ENCODE measurements at regions not wholly inside any gene's neighbourhood (a gene's known extent, or its start where the extent isn't known, plus 50 kb on each side); places are given as distances from the start of the nearest gene placed in this dataset.
"Not testable (repeated sequence)": the region's sequence is repeated elsewhere in the genome, so short reads cannot be mapped to it uniquely, and the experiment has no call there.

DNA sequence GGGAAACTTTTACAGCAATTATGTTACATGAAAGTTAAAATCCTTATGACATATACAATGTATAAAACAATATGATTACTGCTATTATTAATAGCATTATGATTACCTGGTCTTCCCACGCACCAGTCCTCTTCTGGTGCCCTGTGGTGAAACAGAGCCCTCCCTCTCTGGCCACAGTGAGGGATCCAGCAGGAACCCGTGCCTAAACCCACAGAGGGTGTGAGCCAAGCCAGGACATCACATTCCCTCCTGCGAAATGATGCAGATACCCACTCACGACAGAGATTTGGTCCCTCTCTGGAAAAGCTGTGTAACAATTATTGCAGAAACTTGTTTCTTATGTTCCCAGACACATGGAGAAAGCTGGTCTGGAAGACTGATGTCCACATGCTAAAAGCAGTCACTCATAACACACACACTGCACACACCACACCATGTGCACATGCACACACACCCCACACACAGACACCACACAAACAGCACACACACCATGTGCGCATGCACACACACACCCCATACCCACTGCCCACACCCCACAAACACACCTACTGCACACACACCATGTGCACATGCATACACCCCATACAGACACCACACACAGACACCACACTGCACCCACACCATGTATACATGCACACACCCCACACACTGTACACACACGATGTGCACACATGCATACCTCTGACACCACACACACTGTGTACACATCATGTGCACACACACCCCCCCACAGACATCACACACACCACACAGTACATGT, 1462.2 kb downstream of the FOXD4L5 start:
- POLR2A ChIA-PET; intact Hi-C loops (cut with micrococcal nuclease); H3K4me3 Mint-ChIP-seq; H3K27me3 Mint-ChIP-seq; H3K36me3 Mint-ChIP-seq (ENCODE audit: low read depth); ATAC-seq; CTCF ChIA-PET; H3K27ac Mint-ChIP-seq; H3K4me1 Mint-ChIP-seq (ENCODE audit: low read depth); DNase-seq: not testable (repeated sequence)
- peaks cover 15% of the 10 kb centered on the region for H3K9me3 Mint-ChIP-seq

DNA sequence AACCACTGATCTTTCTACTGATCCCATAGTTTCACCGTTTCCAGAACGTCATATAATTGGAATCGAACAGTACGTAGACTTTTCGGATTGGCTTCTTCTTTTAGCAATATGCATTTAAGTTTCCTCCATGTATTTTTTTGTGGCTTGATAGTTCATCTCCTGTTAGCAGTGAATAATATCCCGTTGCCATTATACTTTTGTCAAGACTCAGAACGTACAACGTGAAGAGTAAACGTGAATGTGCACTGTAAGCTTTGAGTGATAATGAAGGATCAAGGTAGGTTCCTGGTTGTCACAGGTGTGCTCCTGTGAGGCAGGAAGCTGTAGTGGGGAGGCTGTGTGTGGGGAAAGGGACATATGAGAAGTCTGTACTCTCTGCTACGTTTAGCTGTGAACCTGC, 1463.7 kb downstream of the FOXD4L5 start:
- POLR2A ChIA-PET; H3K4me3 Mint-ChIP-seq; ATAC-seq; DNase-seq; intact Hi-C loops (cut with micrococcal nuclease); H3K36me3 Mint-ChIP-seq (ENCODE audit: low read depth); H3K27ac Mint-ChIP-seq; CTCF ChIA-PET: not testable (repeated sequence)
- Mint-ChIP-seq H3K27me3 (peaks cover 15% of the 10 kb centered on the region), H3K9me3 (peaks cover 15% of the 10 kb centered on the region), H3K4me1 (ENCODE audit: low read depth) (peaks cover 14% of the 10 kb centered on the region)

DNA sequence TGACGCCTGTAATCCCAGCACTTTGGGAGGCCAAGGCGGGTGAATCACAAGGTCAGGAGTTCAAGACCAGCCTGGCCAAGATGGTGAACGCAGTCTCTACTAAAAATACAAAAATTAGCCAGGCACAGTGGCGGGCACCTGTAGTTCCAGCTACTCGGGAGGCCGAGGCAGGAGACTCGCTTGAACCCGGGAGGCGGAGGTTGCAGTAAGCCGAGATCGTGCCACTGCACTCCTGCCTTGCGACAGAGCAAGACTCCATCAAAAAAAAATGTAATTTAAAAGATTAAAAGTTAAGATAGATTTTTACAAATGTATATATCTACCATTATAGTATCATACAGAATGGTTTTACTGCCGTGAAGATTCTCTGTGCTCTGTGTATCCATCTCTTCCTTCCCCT, 1464.1 kb downstream of the FOXD4L5 start:
- H3K4me3 Mint-ChIP-seq; intact Hi-C loops (cut with micrococcal nuclease); DNase-seq; ATAC-seq; CTCF ChIA-PET; POLR2A ChIA-PET; H3K27ac Mint-ChIP-seq; H3K36me3 Mint-ChIP-seq (ENCODE audit: low read depth): not testable (repeated sequence)
- peaks cover 14% of the 10 kb centered on the region for H3K4me1 Mint-ChIP-seq (ENCODE audit: low read depth)
- H3K9me3 Mint-ChIP-seq: peaks cover 16% of the 10 kb centered on the region
- peaks cover 15% of the 10 kb centered on the region for H3K27me3 Mint-ChIP-seq

DNA sequence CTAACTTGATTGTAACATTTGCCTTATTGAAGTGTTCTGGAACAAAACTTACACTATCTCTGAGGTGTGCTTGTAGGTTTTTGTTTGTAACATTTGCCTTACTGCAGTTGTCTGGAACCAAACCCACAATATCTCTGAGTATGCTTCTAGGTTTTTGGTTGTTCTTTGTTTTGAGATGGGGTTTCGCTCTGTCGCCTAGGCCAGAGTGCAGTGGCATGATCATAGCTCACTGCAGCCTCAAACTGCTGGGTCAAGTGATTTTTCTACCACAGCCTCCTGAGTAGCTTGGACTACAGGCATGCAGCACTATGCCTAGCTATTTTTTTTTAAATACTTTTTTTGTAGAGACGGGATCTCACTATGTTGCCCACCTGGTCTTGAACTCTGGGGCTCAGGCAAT, 1464.6 kb downstream of the FOXD4L5 start:
- Mint-ChIP-seq H3K9me3 (peaks cover 17% of the 10 kb centered on the region), H3K4me1 (ENCODE audit: low read depth) (peaks cover 14% of the 10 kb centered on the region), H3K27me3 (peaks cover 15% of the 10 kb centered on the region)
- CTCF ChIA-PET; H3K27ac Mint-ChIP-seq; H3K4me3 Mint-ChIP-seq; ATAC-seq; intact Hi-C loops (cut with micrococcal nuclease); H3K36me3 Mint-ChIP-seq (ENCODE audit: low read depth); DNase-seq; POLR2A ChIA-PET: not testable (repeated sequence)

DNA sequence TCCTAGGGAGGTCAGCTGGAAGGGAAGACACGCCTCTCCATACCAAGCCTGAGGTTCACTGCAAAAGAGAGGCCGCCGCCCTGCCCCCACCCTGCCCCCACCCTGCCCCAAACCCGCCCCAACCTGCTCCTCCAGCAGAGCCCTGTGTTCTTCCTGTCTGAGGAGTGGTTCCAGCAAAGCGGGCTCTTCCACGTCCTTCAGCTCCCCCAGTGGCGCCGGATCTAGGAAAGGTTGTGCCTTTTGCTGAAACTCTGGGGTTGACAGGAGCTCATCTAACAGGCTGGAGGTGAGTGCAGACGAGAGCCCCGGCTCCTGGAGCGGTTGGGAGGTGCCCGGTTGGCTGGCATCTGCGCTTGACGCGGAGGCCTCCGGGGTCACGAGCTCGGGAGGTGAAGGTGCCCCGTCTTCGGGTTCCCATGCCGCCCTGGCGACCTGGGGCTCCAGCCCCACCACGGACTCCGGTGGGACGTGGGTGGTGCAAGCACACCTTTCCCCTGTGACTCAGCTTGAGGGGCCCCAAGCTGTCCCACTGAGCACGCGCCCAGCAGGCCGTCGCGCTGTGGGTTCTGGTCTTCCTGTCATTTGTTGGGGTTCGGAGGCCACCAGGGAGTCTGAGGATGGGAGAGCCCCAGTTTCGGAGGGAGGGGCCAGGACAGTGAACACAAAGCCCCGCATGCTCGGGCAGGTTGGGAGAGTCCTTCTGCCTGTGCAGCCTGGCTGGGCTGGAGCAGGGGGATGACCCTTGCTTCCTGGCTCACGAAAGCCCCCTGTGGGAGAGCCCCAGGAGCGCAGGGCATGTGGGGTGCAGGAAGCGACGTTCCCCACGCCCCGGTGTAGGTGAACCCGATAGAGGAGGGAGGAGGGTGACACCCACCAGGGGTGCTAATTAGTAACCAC, 1467.1 kb downstream of the FOXD4L5 start:
- peaks cover 15% of the 10 kb centered on the region for H3K27me3 Mint-ChIP-seq
- H3K27ac Mint-ChIP-seq: peak overlapping the region; percentile 75
- H3K4me3 Mint-ChIP-seq: peak overlapping the region; percentile 64
- H3K4me1 Mint-ChIP-seq (ENCODE audit: low read depth): peaks cover 14% of the 10 kb centered on the region
- H3K9me3 Mint-ChIP-seq: peaks cover 17% of the 10 kb centered on the region
- peak; percentile 69 for ATAC-seq
- POLR2A ChIA-PET: interaction anchor here (1.3 to 1.6 kb wide), 2 partner anchors 1015 to 1018 kb away, joined by 3 to 4 read pairs; no protein-coding TSS in a partner anchor
- CTCF ChIA-PET: interaction anchor here (1.6 to 2.2 kb wide), 2 partner anchors 1017 to 1019 kb away, joined by 5 read pairs; no protein-coding TSS in a partner anchor
- peak; percentile 84 for DNase-seq
- intact Hi-C loops (cut with micrococcal nuclease): no loop called here
- TF ChIP-seq, protein P1, sequence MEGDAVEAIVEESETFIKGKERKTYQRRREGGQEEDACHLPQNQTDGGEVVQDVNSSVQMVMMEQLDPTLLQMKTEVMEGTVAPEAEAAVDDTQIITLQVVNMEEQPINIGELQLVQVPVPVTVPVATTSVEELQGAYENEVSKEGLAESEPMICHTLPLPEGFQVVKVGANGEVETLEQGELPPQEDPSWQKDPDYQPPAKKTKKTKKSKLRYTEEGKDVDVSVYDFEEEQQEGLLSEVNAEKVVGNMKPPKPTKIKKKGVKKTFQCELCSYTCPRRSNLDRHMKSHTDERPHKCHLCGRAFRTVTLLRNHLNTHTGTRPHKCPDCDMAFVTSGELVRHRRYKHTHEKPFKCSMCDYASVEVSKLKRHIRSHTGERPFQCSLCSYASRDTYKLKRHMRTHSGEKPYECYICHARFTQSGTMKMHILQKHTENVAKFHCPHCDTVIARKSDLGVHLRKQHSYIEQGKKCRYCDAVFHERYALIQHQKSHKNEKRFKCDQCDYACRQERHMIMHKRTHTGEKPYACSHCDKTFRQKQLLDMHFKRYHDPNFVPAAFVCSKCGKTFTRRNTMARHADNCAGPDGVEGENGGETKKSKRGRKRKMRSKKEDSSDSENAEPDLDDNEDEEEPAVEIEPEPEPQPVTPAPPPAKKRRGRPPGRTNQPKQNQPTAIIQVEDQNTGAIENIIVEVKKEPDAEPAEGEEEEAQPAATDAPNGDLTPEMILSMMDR (IDR thresholded peaks at IDR 0.05): no peak
- H3K36me3 Mint-ChIP-seq (ENCODE audit: low read depth): no peaks in the 10 kb centered on the region

DNA sequence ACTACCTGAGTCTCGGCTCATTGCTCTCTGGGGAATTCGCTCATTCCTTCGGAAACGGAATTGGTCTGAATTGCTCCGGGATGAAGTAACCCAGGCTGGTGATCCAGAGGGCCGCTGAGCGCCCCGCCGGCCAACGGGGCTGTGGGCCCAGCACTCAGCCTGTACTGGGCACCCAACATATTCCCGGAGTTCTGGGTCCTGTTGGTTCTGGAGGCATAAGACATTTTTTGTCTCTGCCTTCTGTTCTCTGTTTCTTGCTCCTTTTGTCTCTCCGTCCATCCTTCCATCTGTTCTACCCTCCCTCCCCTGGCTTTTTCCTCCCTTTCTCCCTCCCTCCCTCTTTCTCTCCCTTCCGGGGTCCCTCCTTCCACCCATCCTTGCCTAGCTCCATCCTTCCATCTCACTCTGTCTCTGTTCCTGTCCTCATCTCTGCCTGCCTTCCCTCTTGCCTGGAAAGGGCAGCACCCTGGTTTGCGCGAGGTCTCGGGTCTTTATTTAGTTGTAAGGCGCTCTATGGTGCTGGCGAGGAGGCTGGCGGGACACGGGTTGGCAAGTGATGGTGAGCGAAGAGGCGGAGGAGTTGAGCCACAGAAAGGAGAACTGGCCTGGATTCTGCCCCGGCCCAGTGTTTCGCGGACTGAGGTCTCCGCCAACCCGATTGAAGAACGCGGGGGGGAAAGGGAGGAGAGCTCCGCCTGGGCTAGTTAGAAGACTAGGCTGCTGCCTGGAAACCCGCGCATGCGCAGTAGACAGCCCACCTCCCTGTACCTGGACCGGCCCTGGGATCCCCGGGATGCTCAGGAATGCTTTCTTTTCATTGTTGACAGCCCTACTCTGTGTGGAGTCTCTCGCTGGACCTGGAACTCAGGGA, 1468.0 kb downstream of the FOXD4L5 start:
- H3K9me3 Mint-ChIP-seq: peaks cover 17% of the 10 kb centered on the region

DNA sequence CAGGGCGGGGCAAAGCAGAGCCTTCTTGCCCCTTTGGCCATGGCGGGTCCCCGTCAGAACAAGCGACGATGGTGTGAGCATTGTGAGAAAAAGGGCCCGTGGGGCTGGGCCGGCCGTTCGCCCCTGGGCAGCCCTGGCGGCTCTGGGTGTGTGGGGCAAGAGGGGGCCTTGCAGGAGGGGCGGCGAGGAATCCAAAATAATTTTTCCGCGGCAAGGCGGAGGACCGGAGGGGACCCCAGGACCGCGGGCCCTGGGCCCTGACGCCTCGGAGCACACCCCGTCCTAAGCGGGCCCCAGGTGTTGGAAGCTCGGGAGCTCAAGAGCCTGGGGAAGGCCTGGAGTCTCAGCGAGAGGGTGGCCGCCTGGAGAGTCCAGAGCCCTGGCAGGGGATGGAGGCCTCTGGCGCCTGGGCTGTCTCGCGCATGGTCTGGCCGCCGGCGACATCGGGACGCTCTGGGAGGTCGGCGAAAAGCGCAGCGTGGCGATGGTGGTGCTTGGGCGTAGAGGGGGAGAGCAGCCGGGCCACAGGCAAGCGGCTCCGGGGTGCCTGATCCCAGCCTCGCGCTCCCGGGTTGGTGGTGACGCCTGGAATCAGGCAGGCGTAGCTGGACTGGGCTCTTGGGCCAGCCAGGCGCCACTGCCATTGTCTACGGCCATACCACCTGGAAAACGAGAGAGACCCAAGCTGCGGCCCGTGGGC, 1469.9 kb downstream of the FOXD4L5 start:
- intact Hi-C loops (cut with micrococcal nuclease); H3K36me3 Mint-ChIP-seq (ENCODE audit: low read depth); H3K27ac Mint-ChIP-seq; ATAC-seq; DNase-seq; H3K4me3 Mint-ChIP-seq; CTCF ChIA-PET; POLR2A ChIA-PET: not testable (repeated sequence)
- Mint-ChIP-seq H3K4me1 (ENCODE audit: low read depth) (peaks cover 14% of the 10 kb centered on the region), H3K27me3 (peaks cover 15% of the 10 kb centered on the region), H3K9me3 (peaks cover 17% of the 10 kb centered on the region)

More for the DNA sequence above, 1468.0 kb downstream of the FOXD4L5 start:
- intact Hi-C loops (cut with micrococcal nuclease): no loop called here
- H3K27me3 Mint-ChIP-seq: peaks cover 15% of the 10 kb centered on the region
- peak overlapping the region; percentile 23 for H3K27ac Mint-ChIP-seq
- peak overlapping the region; percentile 64 for H3K4me3 Mint-ChIP-seq
- DNase-seq (peak; percentile 79), ATAC-seq (peak; percentile 63)
- peaks cover 14% of the 10 kb centered on the region for H3K4me1 Mint-ChIP-seq (ENCODE audit: low read depth)
- TF ChIP-seq, protein P1 (IDR thresholded peaks at IDR 0.05): no peak
- H3K36me3 Mint-ChIP-seq (ENCODE audit: low read depth): no peaks in the 10 kb centered on the region
- ChIA-PET POLR2A (interaction anchor here (1.3 to 1.6 kb wide), 2 partner anchors 1015 to 1018 kb away, joined by 3 to 4 read pairs; no protein-coding TSS in a partner anchor), CTCF (interaction anchor here (1.6 to 2.2 kb wide), 2 partner anchors 1016 to 1018 kb away, joined by 5 read pairs; no protein-coding TSS in a partner anchor)

DNA sequence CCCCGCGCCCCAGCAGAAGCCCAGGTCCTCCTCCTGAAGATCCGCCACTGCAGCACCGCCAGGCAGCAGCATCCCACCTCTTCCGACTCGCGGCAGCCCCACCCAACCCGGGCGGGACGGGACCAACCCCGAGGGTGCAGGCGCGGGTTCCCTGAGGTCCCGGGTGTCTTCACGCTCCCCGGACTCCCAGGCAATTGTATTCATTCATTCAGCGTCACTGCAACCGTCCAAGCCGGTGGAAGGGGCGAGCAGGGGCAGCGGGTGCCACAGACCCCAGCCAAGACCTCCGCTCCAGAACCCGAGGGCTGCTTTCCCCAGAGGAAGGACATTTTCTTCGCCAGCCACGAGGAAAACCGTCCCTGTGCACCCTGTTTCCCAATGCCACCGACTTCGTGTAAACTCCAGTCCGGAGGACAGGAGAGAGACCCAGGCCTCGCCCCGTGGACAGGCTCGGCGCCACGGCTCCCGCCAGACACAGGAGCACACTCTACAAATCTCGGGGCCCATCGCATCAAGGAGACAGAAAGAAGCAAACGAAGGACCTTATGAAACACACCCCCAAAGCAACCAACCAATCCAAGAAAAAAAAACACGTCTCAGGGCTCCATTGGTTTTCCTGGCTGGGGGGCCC, 1471.5 kb downstream of the FOXD4L5 start:
- DNase-seq; intact Hi-C loops (cut with micrococcal nuclease); ATAC-seq; CTCF ChIA-PET; H3K4me3 Mint-ChIP-seq; H3K27ac Mint-ChIP-seq; H3K36me3 Mint-ChIP-seq (ENCODE audit: low read depth); POLR2A ChIA-PET: not testable (repeated sequence)
- peaks cover 14% of the 10 kb centered on the region for H3K4me1 Mint-ChIP-seq (ENCODE audit: low read depth)
- peaks cover 15% of the 10 kb centered on the region for H3K27me3 Mint-ChIP-seq
- peaks cover 17% of the 10 kb centered on the region for H3K9me3 Mint-ChIP-seq
